ENCODE measurements at regions not wholly inside any gene's neighbourhood (a gene's known extent, or its start where the extent isn't known, plus 50 kb on each side); places are given as distances from the start of the nearest gene placed in this dataset.

DNA sequence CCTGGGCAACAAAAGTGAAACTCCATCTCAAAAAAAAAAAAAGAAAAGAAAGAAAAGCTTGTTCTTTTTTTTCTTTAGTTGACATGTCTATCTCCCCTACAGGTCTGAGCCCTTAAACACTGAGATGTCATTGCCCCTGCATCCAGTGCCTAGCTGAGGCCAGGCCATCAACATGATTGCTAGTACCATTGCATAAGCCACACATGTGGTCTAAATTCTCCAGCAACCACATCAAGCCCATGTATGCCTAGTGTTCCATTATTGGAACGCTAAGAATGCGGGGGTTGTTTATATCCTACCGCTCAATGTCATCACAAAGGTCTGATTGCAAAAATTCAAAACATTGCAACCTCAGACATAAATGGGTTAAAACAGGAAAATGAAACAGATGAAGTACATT is 62.7 kb downstream of the NPTX2 start:
- DNase-seq (ENCODE audit: low spot score) (no peak), ATAC-seq (no peak)
- intact Hi-C loops (cut with DNase I): no loop called here

DNA sequence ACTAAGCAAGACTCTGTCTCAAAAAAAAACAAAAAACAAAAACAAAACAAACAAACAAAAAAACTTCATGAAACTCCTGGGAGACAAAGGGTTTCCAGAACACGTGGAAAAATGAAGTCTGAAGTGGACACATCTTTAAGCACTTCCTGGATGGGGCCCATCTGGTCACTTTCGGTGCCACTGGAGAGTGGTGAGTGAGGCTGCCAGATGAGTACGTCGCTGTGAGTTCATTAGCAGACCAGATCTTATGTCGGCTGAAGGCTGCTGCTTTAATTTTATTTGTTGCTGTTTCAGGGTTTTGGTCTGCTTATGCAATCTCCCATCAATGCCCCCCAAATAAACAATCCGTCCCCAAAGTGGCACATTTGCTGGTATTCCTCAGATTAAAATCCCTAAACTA is 64.4 kb downstream of the NPTX2 start:
- DNase-seq (ENCODE audit: low spot score) (no peak), ATAC-seq (no peak)
- intact Hi-C loops (cut with DNase I): no loop called here

DNA sequence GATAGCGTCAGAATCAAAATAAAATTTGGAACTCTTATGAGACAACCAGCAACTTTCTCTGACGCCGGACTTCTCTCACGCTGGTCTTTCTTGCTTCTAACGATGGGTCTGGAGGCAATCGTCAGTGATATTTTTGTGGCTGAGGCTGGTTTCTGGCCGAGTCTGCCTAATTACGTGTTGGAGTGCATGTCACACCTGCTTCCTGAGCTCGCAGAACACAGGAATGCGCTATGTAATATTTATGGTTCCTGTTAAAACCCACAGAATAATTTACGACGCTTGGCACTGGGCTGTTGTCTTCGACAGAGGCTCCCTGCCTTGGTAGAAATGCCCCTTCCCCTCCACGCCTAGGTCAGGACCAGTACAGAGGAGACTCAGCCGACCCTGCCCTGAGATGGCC is 64.9 kb downstream of the NPTX2 start:
- ATAC-seq (no peak), DNase-seq (ENCODE audit: low spot score) (no peak)
- intact Hi-C loops (cut with DNase I): no loop called here

DNA sequence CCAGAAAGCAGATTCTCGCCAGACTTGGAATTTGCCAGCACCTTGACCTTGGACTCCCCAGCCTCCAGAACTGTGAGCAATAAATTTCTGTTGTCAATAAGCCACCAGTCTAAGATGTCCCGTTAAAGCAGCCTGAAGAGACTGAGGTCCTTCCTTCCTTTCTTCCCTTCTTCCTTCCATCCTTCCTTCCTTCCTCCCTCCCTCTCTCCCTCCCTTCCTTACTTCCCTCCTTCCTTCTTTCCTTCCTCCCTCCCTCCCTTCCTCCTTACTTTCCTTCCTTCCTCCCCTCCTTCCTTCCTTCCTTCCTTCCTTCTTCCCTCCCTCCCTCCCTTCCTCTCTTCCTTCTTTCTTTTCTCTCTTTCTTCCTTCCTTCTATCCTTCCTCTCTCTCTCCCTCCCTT is 66.4 kb downstream of the NPTX2 start:
- intact Hi-C loops (cut with DNase I): no loop called here
- DNase-seq (ENCODE audit: low spot score) (no peak), ATAC-seq (no peak)

DNA sequence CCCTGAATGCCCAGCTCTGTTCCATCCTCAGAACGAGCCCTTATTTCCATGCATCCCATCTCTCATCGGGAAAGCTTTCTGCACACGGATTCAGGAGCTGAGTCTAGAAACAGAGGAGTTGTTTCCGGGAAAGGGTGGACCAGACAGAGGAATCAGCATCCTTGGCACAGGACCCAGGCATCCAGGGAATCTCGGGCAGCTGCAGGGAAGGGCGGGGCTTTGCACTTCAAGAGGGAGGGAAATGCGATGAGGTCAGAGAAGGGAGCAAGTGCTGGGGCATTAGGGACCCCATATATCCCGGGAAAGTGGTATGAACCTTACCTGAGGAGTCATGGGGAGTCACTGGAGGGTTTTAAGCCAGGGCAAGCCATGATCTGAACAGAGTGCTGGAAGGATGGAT is 68.5 kb downstream of the NPTX2 start:
- DNase-seq (ENCODE audit: low spot score) (no peak), ATAC-seq (no peak)
- intact Hi-C loops (cut with DNase I): no loop called here

DNA sequence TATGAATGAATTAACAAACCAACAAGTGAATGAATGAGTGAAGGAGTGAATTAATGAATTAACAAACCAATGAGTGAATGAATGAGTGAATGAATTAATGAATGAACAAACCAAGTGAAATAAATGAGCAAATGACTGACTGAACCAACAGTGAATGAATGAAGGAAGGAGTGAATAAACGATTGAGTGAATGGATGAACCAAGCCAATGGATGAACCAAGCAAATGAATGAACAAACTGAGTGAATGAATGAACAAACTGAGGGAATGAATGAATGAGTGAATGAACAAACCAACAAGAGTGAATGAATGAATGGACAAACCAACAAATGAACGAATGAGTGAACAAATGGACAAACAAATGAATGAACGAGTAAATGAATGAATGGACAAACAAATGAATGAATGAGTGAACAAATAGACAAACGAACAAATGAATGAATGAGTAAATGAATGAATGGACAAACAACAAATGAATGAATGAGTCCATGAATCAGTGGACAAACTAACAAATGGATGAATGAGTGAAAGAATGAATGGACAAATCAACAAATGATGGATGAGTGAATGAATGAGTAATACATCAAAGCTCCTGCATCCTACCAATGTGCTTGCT is 69.5 kb downstream of the NPTX2 start:
- ATAC-seq (no peak), DNase-seq (ENCODE audit: low spot score) (no peak)
- intact Hi-C loops (cut with DNase I): no loop called here

DNA sequence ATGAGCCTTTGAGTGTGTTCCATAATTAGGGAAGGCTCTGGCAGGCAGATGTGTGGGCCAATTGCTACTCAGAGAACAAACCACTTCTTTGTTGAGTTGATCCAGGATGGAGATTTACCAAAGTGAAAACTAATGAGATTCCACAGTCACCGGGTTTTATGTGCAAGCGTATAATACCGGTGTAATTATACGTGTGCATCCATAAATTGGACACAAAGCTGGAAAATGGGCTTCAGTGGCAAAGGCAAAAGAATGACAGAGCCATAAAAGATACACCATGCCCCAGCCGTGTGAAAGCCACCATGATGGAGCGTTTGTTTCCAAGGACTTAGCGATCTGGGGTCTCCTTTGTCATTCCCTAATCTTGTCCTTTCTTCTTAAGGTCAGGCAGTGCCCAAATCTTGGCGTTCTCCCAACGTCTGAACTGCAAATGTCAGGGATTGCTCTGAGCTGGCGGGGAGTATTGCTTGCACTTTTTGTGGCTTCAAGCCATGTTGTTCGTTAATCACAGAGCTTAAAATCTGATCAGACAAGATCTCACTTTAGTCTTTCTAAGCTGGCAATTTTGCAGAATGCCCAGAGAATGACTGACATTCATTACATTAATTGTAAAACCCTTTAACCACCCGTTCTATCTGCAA is 70.1 kb downstream of the NPTX2 start:
- DNase-seq (ENCODE audit: low spot score): no peak
- ATAC-seq: no peak
- intact Hi-C loops (cut with DNase I): no loop called here

DNA sequence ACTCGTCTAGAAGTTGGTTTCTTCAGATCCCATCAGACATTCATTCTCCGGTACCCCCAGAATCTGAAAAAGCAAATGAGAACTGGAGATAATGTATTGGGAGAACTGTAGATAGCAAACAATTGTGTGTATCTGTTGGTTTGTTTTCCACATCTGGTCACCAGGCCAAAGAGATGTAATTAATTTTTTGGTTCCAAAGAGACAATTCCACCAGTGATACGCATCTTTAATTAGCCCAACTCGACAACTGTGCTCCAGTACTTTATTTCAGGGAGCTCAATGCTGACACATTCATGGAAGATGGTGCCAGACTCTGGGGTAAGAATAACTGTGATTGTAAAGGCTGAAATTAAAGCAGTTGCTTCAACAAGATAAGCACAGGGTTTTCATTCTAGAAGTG is 74.5 kb downstream of the NPTX2 start:
- ATAC-seq: no peak
- DNase-seq (ENCODE audit: low spot score): no peak
- intact Hi-C loops (cut with DNase I): no loop called here

DNA sequence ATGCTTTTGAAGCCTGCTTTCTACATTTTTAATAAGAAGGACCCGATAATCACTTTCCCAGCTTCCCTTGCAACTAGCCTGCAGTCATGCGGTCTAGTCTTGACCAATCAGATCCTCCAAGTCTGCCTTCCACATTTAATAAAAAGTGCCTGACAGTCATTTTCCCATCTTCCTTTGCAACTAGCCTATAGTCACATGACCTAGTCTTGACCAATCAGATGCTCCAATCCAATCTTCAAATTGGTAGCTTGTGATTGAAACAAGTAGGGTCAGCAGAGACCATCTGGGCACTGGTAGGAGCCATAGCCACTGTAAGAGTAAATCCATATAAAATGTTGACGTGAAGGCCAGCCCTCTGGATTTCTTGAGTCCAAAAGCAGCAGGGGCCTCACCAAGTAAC is 80.0 kb downstream of the NPTX2 start:
- DNase-seq (ENCODE audit: low spot score) (no peak), ATAC-seq (no peak)
- intact Hi-C loops (cut with DNase I): no loop called here

DNA sequence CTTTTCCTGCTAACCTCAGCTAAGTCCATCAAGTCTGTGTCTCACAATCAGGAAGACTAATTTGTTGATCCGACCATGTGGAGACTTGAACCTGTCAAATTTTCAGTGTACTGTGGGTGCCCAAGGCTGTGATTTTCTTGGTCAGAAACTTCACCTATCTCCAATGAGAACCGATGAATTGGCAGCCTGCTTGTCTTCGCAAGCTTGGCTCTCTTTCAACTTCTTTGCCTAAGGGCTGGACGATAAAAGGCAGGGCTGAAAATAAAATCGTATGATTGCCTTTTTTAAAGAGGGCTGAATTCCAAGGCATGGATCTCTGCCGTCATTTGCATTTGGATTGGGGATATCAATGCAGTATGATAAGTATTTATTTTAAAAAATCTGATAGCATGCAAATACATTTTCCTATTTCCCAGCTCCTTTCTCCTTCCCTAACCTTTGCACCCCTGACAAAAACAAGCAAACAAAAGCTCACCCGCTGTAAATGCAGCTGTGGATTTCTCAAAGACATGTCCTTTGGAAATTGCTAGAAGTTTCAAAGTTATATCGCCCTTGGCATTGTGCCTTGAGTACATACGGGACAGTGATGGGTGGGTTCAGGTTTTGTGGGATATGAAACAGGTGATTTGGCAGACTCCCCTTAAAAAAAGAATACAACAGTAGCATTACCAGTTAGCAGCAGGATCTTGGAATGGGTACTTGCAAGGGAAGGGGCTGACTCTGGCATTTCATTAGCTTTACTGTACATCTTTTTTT is 80.6 kb downstream of the NPTX2 start:
- no peak for ATAC-seq
- no peak for DNase-seq (ENCODE audit: low spot score)

DNA sequence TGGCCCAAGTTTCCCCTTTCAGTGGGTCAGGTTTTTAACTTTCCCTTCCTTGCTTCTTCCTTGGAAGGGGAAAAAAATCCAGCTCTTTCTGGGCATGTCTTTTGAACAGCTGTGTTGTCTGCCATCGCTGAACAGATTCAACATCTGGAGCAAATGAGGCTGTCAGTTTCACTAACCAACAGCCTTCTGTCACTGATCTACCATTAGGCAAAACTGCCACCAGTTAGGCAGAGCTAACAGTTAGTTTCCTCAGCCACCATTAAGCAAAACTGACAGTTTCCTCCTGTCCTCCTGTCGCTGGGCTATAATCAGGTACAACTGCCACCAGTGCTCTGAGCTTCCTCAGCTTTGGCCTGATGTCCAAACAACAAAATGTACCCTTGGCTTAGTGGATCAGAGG is 81.9 kb downstream of the NPTX2 start:
- DNase-seq (ENCODE audit: low spot score) (no peak), ATAC-seq (no peak)

More for the DNA sequence above, 80.6 kb downstream of the NPTX2 start:
- intact Hi-C loops (cut with DNase I): no loop called here

DNA sequence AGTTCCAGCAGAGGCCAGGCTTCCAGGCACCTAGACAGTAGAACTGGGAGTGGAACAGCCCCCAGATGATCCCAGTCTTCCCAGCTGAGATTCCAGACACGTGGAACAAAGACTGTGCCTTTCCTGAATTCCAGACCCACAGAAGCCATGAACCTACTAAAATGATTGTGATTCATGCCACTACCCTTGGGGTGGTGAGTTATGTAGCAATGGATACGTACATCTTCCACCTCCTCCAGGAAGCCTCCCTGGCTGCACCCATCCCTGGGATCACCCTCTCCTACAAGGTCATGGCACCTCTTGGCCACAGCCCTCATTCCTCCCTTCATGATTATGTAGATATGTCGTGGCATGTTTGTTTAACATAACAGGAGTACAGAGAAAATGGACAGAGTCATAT is 83.4 kb downstream of the NPTX2 start:
- ATAC-seq (no peak), DNase-seq (ENCODE audit: low spot score) (no peak)
- intact Hi-C loops (cut with DNase I): no loop called here

More for the DNA sequence above, 81.9 kb downstream of the NPTX2 start:
- intact Hi-C loops (cut with DNase I): no loop called here

DNA sequence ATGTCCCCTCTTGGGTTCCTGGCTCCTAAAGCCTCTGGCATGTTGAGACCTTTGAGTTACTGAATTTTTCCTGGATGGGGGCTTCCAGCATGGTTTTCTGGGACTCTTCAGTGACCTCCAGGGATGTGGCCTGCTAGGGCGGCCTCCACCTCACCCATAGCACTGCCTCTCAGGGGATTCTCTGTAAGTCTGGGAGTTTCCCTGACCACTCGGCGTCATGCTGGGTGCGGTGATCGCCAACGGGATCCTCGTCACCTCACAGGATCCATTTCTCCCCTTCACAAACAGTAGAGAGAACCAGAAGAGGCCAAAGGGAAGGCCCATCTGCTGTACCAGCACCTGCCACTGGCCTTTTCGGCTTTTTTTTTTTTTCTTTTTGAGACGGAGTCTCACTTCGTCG is 84.3 kb downstream of the NPTX2 start:
- DNase-seq (ENCODE audit: low spot score) (no peak), ATAC-seq (no peak)
- intact Hi-C loops (cut with DNase I): no loop called here

DNA sequence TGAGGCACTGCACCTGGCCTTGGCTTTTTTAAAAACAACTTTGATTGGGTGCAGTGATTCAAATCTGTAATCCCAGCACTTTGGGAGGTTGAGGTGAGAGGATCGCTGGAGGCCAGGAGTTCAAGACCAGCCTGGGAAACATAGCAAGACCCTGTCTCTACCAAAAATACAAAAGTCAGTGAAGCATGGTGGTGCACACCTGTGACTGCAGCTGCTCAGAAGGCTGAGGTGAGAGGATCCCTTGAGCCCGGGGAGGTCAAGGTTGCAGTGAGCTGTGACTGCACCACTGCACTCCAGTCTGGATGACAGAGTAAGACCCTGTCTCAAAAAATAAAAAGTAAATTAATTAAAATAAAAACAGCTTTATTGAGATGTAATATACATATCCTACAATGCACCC is 84.9 kb downstream of the NPTX2 start:
- no peak for ATAC-seq
- no peak for DNase-seq (ENCODE audit: low spot score)
- intact Hi-C loops (cut with DNase I): no loop called here

DNA sequence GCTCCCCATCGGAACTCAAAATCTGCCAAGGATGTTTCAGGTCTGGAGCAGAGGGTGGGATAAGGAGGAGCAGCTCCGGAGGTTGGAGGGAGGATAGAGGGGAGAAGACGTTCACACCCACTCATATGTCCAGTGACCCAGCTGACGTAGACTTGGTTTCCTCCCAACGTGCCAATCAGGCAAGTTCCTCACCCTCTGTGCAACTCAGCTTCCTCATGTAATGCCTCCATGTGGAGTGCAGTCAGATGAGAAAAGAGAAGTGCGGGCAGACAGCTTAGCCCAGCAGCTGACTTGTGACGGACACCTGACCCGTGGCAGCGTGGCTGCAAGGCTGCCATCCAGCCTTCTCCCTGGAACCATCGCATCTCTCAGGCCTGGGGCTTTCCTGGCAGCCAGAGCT is 86.8 kb downstream of the NPTX2 start:
- DNase-seq (ENCODE audit: low spot score) (no peak), ATAC-seq (peak; percentile 44)
- intact Hi-C loops (cut with DNase I): no loop called here

DNA sequence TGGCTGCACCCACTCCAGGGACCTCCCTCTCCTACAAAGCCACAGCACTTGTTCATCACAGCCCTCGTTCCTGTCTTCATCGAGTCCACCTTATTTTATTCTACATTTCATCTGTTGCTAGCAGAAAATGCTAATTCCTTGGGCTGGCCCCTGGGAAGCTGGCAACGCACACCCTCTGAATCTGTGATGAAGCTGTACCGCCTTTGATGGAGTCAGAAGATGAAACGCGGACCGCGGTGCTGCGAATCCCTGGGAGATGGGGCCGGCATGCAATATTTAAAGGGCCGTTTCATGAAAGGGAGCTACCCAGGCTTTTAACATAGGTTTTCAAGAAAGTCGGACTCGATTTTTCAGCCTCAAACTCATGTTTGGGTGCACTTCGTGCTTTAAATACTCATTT is 88.5 kb downstream of the NPTX2 start:
- intact Hi-C loops (cut with DNase I): no loop called here
- DNase-seq (ENCODE audit: low spot score): no peak

DNA sequence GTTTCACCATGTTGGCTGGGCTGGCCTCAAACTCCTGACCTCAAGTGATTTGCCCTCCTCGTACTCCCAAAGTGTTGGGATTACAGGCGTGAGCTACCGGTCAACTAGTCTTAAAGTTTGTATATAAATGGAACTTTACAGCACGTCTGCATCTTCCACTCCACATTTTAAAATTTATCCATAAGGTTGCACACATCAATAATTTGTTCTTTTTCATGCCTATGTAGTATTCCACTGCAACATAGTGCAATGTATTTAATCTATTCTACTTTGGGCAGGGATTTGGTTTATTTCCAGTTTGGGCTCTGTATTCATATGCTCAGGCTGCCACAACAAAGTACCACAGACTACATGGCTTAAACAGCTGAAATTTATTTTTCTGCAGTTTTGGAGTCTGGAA is 90.0 kb downstream of the NPTX2 start:
- intact Hi-C loops (cut with DNase I): no loop called here
- no peak for ATAC-seq
- no peak for DNase-seq (ENCODE audit: low spot score)

More for the DNA sequence above, 88.5 kb downstream of the NPTX2 start:
- no peak for ATAC-seq

DNA sequence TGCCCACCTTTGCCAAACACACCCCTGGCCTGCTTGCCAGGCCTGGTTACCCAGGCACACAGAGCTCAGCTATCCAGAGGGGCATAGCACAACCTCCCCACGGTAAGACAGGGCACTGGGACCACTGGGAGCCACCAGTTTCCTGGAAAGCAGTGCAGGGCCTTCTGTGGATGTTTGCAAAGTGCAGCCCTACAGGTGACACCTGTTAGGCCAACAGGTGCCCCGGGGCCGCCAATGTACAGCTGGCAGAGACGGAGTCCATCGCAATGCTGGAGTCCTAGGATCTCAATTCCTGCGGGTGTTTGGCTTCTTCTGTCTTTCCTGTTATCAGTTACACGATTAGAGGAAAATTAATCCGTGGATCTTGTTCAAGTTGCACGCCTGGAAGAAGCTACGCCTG is 94.9 kb downstream of the NPTX2 start:
- intact Hi-C loops (cut with DNase I): no loop called here
- no peak for DNase-seq (ENCODE audit: low spot score)
- no peak for ATAC-seq

DNA sequence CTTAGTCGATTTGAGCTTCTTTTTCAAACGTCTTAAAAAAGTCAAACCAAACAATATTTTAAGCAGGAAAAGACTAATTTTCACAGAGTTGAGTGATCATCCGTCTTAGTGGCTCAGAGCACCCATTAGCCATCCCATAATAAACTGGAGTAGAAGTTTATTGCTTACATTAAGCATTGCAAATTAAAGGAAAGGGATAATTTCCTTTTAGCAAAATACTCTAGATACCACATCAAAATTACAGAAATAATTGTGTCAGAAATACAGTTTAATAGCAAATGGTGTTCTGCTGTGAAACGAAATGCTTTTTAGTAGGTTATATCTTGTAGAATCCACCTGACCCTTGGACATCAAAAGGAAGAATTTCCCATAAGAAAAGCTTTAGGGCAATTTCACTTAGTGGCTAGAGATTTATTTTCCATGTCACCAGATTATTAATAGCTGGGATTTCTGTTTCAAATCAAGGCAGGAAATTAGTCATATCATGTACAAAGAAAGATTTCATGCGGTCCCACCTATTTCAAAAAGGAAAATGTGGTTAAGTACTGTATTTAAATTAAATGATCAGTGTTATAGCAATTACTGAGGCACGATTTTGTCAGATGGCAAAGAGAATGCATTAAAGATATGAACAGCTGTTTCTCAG is 96.2 kb downstream of the NPTX2 start:
- no peak for ATAC-seq
- intact Hi-C loops (cut with DNase I): no loop called here
- DNase-seq (ENCODE audit: low spot score): no peak

DNA sequence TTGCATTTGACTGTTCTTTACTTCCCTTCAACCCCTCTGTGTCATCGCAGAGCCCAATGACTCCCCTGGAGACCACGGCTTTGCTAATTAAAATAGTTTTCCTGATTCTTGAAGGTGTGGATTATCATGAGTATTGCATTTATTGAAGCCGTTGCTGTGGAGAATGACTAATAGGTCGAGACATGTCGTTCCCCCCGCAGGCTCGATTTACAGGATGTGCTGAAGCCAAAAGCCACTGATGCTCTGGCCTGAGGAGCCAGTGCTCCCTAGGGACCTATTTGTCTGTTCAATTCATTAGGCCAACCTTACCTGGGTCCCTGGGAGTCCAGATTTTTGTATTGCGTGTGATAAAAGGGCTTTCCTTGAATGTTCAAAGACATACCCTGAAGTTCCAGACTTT is 102.3 kb downstream of the NPTX2 start:
- DNase-seq (ENCODE audit: low spot score) (no peak), ATAC-seq (no peak)
- intact Hi-C loops (cut with DNase I): no loop called here
